ENCODE measurements at regions not wholly inside any gene's neighbourhood (a gene's known extent, or its start where the extent isn't known, plus 50 kb on each side); places are given as distances from the start of the nearest gene placed in this dataset.
"Not testable (repeated sequence)": the region's sequence is repeated elsewhere in the genome, so short reads cannot be mapped to it uniquely, and the experiment has no call there.

DNA sequence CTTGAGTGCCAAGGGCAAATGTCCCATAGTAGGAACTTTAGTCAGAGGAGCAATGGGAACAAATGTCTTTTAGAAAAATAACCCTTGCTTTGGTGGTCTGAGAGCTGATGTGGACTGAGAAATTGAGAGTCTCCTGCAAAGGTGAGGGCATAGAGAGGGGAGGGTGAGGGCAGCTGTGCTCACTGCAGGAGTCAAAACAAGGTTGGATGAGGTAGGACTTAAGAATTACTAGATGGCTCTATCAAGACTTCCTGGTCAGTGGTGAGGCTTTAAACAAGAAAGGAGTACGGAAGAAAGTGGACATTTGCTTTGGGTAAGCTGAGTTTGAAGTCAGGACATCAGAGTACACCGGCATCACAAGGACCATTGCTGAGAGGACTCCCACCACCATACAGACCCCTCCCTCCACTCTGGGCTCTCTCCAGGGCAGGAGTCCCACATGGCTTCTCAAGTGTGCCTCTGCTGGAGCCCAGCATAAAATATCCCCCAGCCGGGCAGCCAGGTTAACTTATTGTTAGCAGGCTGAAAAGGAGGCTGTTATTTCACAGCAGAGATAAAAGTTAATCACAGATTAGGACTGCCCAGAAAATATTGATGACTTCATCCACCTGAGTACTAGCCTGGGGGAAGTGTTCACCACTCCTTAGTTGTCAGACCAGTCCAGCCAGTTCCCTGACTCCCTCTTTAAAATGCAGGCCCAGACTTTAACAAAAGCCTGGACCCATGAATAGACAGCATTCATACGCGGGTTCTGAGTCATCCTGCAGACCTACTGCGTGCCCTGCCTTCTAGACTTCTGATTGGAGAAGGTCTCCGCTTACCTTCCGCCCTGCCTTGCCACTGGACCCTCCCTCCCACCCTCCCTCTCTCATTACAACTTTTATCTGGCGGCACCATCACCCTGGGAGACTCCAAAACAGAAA lies 167.2 kb downstream of the BCL2L11 start:
- H3K27ac ChIP-seq, result not testable (repeated sequence)

DNA sequence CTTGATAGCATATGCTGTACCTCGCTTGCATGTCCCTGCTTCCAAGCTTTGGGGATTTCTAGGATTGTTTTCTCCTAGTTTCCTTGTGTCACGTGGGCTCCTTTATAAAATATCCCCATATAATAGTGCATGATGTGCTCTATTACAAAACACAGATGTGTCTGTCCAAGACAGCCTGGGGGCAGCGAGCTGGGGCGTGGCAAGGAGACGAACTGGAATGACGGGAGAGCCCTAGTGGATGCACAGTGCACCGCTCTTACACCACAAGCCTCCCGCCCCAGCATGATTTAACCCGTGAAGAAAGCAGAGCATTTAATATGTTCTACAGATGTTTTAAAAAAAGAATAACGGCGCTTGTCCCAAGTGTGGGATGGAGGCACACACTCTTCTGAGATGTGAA lies 169.7 kb downstream of the BCL2L11 start:
- H3K27ac ChIP-seq, result not testable (repeated sequence)

DNA sequence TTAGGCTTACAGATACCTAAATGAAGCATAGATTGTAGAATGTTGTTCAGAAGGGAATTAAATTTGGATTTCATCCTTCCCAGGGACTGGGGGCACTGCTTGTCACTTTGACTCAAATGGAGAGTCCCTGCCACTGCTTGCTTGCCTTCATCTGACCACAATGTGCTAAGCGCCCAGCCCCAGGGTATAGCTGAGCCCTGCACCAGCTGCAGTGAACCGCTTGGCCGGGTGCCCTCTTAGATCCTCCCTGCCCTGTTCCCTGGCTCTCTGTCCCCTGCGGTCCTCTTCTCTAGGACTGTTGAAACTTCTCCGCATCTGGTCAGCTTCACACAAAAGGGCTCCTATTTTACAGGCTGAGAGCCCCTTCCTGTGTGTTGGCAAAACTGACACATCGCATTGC lies 170.9 kb downstream of the BCL2L11 start:
- H3K27ac ChIP-seq, result not testable (repeated sequence)

DNA sequence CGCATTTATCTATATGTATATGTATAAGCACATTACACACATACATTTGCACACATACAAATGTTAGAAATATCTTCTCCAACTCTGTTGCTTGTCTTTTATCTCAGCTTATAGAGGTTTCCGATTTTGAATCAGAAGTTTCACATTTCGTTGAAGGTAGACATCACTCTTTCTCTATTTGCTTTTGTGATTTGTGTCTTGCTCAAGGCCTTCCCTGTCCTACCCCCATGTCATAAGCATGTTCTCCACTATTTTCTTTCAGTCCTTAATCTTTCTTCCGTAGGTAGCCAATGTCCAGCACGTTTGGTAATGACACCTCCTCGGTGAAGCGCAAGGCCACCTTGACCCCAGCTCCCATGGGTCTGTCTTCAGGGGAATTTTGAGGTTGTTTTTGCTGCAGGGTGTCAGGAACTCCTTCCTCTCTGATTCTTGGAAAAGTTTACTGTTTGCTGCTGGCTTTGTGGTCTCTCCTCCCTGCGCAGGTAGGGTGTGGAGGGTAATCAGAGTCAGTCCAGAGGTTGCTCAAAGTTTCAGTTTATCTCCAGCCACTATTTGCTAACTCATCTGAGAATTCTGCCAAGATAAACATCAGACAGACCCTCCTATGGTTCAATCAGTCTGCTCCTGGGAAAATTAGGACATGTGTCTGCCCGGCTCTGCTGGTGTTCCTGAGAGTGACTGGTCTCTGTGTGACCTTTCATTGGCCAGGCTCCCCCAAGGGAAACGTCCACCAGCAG lies 171.7 kb downstream of the BCL2L11 start:
- H3K27ac ChIP-seq, result not testable (repeated sequence)

DNA sequence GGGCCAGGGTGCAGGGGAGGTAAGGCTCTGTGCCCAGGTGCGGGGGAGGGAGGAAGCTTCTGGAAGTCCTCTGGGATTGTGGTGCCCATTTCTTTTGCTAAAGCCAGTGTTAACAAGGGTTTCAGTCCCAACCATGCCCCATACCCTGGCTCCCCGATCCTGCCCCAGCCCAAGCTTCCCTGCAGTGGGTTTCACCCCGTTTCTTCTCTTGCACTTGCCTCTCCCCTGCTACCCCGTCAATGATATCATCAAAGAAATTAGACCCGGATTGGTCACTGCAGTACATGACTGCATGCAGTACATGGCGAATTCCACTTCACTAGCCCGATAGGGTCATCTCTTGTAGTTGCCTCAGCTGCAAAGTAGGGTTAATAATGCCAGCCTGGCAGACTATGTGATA lies 174.0 kb downstream of the BCL2L11 start:
- H3K27ac ChIP-seq, result not testable (repeated sequence)

DNA sequence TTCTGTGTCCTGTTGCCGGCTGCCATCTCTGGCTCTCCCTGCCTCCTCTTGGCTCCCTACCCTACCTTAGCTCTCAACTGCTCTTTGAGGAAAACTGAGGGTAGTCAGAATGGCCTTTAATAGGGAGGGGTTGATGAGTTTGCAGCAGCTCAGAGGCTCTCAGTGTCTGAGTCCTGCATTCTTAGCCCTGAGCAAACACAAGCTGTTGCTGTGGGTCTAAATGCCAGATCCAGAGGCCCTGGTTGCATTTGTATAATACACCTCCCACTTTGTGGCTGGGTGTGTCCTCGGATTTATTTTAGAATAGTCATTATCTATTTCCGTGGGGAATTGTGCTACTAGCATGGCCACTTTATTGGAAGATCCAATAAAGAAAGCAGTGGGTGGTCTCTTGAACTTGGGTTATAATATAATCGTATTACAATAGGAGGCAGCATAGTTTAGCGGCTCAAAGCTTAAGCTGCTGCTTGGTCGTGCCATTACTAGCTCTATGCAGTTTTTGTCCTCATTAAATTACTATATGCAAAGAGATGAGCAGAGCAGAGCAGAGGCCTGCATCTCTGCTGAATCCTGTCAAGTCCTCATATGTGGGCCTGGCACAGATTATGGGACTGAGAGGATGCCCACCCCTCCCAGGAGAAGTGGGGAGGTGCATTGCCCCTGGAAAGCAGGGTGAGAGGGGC lies 175.5 kb downstream of the BCL2L11 start:
- H3K27ac ChIP-seq, result not testable (repeated sequence)

DNA sequence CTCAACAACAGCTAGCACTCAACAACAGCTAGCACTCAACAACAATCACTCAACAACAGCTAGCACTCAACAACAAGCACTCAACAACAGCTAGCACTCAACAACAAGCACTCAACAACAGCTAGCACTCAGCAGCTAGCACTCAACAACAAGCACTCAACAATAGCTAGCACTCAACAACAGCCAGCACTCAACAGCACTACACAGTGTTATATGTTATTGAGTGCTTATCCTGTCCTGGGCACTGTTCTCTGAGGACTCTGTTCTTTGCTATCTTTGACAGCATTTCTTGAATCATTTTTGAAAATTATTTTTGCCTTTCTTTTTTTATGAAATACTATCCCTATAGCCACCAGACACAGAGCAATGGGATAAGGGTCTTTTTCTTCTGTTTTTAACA lies 176.4 kb downstream of the BCL2L11 start:
- H3K27ac ChIP-seq, result not testable (repeated sequence)

DNA sequence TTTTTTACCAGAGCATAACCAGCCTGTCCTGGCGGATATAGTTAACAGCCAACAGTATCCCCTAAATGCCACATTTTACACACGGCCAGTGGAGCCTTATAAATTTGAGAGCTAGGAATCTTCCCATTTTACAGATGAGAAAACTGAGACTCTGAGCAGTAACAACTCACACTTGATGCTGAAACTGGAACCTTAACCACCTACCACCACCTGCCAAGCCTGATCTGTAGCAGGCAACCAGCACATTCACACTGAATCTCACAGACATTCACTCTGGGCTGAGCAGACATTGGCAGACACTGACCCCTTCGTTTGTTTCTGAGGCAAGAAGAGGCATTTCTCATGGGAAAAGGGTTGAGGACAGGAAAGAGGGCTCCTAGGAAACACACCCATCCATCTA lies 178.2 kb downstream of the BCL2L11 start:
- H3K27ac ChIP-seq, result not testable (repeated sequence)

DNA sequence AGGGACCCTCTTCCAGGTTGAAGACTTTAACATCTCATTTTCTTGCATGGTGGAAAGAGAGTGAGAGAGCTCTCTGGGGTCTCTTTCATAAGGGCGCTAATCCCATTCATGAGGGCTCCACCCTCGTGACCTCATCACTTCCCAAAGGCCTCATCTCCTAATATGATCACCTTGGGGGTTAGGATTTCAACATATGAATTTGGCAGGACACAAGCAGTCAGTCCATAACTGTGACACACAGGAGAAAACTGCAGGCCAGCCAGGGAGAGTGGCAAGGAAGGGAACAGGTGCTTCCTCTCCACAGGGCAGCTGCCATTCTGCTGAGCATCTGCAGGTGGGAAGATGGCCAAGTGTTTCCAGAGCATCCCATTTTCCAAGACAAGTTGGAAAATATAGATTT lies 178.9 kb downstream of the BCL2L11 start:
- not testable (repeated sequence) for H3K27ac ChIP-seq

DNA sequence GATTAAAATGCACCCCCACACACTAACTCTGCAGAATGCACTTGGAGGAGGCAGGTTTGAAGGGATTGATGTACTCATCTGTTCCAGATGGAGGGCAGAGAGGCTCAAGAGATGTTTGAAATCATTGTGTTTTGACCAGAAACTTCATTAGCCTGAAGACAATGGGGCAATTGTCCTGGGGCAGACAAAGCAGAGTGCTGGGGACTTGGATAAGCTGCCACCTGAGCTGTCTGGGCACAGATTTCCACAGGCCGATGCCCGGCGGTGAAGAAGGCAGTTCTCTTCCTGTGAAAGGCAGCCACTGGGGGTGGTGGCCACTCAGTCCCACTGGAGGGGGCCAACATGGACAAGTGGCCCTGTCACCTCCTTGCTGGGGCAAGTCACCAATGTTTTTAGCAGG lies 181.0 kb downstream of the BCL2L11 start:
- H3K27ac ChIP-seq, result not testable (repeated sequence)

DNA sequence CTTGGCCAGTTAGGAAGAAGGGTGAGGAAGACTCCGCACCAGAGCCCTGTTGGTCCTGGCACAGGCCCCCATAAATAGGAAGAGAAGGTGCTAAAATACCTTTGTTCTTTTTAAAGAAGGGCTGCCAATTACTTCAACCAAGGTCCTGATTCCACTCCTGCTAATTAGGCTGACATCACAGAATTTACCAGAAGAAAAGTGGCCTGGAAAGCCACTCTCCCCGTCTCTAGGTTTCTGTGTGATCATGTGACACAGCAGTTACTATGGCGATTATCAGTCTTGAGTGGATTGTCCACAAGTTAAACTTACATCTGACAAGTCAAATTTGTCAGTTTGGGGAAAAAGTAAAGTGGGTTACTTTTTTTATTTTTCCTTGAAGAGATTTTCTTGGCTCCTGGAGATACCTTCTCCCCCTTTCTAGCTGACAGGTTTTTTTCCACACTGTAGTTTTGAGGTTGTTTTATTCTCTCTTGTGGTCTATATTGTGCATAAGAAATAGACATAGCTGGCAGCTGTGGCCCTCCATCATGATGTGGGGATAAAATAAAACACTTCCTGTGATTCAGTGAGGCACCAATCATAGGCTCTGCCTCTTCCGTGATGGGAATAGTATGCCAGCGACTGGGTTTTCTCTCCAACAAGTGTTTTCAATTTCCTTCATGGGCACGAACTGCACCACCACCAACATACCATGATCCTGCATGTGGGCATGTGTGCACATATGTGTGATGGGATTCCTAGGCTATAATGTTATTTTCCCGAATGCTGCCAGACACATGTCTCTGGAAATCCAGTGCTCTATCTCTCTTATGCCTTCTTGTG lies 181.9 kb downstream of the BCL2L11 start:
- H3K27ac ChIP-seq, result not testable (repeated sequence)

DNA sequence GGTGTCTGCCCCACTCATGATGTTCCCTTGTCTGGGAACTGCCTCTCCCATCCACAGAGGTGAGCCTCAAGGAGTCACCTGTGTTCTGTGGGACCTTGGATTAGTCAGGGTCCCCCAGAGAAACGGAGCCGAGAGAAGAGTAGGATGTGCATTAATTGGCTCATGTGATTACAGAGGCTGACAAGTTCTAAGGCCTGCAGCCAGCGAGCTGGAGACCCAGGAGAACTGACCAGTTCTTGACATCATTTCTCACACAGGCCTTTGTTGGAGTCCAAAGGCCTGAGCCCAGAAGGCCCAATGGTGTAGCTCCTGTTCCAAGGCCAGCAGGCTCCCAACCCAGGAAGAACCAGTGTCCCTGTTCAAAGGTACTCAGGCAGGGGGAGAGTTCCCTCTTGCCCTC lies 186.6 kb downstream of the BCL2L11 start:
- not testable (repeated sequence) for H3K27ac ChIP-seq

DNA sequence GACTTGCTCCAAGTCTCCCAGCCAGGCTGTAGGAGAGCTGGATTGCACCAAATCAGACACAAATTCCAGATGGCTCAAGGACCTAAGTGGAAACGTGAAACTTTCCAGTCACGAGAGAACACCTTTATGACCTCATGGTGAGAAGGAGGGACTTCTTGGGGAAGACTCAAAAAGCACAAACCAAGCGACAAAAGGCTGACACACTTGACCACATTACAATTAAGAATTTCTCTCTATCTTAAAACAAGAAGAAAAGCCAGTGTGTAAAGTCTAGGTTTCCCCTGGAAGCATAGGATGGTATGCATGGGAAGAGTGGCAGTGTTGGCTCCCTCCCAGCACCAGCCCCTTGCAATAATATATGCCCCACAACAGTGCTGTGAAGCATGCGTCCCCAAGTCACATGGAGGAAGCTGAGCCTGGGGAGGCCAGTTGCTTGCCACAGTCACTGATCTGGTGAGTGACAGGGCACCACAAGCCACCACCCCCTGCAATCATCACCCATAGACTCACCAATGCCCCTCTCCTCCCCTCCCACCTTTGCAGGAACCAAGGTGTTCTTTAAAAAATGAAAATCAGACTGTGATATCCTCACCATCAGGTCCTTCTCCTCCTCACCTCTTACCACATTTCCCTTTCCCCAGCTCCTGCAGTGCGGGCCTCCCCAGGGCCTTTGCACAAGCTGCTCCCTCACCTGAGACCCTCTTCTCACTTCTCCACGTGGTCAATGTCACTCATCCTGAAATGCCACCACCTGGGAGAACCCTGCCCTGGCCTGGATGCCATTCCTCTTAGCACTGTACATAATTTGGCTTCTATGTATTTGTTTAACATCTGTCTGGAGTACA lies 188.7 kb downstream of the BCL2L11 start:
- not testable (repeated sequence) for H3K27ac ChIP-seq

DNA sequence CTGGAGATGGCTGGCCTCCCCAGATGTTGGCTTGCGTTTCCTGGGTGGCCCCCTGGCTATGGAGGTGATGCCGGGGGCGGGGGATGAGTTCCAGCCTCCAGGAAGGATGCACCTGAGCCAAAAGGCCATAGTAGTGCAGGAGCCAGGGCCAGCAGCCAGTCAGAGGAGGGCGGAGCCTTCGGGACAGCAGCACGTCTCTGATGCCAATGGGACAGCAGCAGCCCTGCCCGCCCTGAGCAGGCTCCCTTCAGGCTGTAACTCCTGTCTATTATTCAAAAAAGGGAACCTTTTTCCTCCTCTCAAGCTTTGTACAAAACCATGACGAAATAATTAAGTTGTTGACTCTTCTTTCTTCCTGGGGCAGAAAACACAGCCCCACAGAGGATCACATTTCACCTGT lies 189.7 kb downstream of the BCL2L11 start:
- H3K27ac ChIP-seq, result not testable (repeated sequence)

DNA sequence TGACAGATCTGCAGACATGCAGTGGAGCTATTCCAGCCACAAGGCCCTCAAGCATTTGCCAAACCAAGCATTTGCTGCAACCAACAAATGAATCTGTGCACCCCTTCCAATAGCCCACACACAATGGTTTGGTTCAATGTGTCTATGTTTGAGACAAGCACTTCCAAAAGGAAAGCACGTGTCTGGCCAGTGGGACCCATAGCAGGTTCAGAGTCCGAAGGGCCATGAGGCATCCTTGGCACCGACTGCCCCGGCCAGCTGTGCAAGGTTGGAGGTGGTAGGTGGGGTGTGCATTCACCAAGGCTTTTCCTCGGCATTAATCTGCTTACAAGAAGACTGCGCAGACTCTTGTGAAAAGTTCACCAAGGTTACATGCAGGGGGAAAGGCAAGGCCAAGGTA lies 190.9 kb downstream of the BCL2L11 start:
- not testable (repeated sequence) for H3K27ac ChIP-seq

DNA sequence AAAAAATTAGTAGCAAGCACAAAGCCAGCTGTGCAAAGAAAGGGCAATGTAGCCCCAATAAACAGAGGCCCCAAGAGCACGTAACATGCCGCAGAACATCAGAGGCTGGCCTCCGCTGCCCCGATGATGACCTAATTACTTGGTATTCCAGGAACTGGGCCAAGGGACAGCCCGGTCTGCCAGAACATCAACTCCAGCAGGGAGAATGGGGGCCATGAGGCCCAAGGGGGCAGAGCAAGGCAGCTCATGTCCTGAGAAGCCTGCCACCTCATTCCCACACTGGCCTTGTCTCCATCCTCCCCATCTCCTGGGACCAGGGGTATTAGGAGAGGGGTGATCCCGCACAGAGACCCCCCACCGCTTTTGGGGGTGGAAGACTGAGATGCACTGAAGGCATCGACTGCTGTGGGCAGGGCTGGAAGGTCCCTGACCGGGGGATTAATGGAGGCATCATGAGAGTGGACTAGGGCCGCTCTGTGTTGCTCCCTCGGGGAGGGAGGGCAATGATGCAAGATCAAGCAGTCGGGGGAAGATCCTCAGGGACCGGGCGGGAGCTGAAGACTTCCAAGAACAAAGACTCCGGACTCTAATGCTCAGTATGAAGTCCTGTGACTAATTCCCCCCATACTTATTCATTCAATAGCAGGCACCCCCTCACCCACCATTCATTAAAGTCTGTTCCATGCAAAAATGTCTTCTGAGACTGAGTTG lies 192.3 kb downstream of the BCL2L11 start:
- H3K27ac ChIP-seq, result not testable (repeated sequence)

DNA sequence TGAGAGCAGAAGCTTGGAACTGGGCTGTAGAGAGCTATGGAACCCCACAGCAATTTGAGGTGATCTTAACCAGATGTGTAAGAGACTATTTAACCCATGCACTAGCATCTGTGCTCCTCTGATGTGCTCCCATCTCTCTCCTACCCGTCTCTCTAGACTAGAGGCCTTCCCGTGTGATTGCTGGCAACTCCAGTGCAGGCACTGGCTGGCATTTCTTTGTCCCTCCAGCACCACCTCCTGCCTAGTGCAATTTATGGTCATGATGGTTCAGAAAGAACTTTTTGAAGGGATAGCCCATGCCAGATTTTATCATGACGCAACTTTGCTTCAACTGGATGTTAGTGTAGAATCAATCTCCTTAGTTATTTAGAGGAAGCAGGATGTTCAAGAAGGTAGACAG lies 193.0 kb downstream of the BCL2L11 start:
- not testable (repeated sequence) for H3K27ac ChIP-seq

DNA sequence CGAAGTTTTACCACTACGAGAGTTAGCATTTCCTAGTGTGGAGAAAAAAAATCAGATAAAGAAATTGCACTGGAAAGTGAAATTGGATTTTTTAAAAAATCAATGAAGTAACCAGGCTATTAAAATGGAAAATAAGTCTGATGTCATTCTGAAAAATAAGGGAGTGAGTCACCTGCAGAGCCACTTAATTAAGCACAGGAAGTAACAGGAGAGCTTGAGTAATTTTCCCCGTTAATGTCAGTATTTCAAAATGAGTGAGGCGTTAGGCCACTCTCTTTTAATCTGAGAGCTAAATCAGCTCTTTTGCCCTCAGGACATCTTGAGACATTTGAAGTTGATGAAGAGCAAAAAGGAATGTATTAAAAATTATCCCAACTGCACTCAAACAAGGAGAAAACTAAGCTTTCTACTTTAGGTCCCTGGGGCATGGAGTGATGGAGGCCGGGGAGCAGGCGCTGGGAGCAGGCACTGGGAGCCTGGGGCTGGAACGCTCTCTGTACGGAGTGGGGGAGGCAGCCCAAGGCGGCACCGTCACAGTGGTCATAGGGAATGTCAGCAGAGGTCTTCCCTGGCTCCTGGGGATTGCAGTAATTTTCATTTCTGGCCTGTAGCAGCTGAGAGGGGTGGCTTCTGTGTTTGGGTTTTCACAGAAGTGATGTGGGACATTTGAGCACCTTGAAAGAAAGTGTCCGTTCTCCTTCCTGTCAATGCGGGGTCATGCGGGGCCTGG lies 194.6 kb downstream of the BCL2L11 start:
- H3K27ac ChIP-seq, result not testable (repeated sequence)

DNA sequence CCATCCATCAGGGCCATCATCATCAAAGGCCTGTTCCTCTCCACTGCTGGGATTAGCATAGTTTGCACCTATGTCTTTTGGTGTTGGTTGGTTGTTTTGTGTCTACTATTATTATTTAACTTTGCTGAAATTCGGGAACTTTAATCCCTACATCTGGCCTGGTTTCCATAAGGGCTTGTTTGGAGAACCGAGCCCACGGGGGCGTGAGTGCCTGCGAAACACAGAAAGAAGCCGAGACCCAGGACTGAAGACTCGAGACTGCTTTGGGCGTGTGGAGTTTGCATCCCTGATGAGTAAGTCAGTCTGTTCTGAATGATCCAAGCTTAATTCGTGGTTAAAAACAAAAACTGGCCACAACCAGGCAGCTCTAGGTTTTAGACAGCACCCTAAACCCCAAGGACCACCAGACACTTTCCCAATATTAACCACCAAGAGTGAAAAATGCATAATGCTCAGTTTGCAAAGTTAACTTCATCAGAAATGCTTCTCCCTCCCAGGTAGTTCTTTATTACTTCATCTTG lies 195.6 kb downstream of the BCL2L11 start:
- not testable (repeated sequence) for H3K27ac ChIP-seq
